Mesothelial cell of epicardium (in vitro differentiated cells): ENCODE measurements at regions not wholly inside any gene's neighbourhood (a gene's known extent, or its start where the extent isn't known, plus 50 kb on each side); places are given as distances from the start of the nearest gene placed in this dataset.

Source experiments
- DNase-seq, 2 experiments: peaks; one replicate each; pipeline ENCODE4 v3.0.0; 2021; ENCODE audit warnings: low spot score in 2 of 2; ENCODE audit not compliant: unreplicated experiment in 2 of 2
- H3K27ac Mint-ChIP-seq: 2 replicates; pipeline ENCODE4 v1.8.0; 2021; ENCODE audit warnings: mixed read lengths
- H3K27me3 Mint-ChIP-seq: 2 replicates; pipeline ENCODE4 v1.8.0; 2021; ENCODE audit warnings: low read depth, mixed read lengths
- H3K36me3 Mint-ChIP-seq: 2 replicates; pipeline ENCODE4 v1.8.0; 2021; ENCODE audit warnings: mixed read lengths
- H3K4me1 Mint-ChIP-seq: 2 replicates; pipeline ENCODE4 v1.8.0; 2021; ENCODE audit warnings: mixed read lengths
- H3K4me3 Mint-ChIP-seq: 2 replicates; pipeline ENCODE4 v1.8.0; 2021; ENCODE audit warnings: mild to moderate bottlenecking, moderate library complexity, mixed read lengths
- H3K9me3 Mint-ChIP-seq: 2 replicates; pipeline ENCODE4 v1.8.0; 2021; ENCODE audit warnings: mixed read lengths
- TF ChIP-seq, protein P1 (sequence below): fragments of 200-600 bp; sonication (generic); IDR thresholded peaks from one replicate; pipeline ENCODE4 v1.5.0; 2021; ENCODE audit warnings: antibody characterized with exemption; ENCODE audit not compliant: unreplicated experiment

DNA sequence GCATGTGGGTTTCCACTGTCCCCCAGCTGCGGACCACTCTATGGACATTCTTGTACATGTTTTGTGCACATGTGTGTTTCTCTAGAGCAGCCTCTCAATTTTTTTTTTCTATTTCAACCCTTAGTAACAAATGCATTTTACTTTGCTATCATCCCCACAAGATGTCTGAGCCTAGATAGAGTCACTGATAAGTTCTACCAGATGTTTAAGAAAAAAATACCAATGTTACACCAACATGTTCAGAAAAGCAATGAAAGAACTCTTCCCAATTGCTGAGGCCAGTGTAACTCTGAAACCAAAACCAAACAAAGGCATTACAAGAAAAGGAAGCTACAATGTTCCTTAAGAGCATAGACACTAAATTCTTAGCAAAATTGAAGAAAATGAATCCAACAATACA lies 218.5 kb downstream of the CXCL12 start:
- H3K27me3 Mint-ChIP-seq = no peaks in the 10 kb centered on the region
- no peaks in the 10 kb centered on the region for H3K9me3 Mint-ChIP-seq
- no peak overlapping the region for H3K4me3 Mint-ChIP-seq
- no peaks in the 10 kb centered on the region for H3K36me3 Mint-ChIP-seq
- TF ChIP-seq, protein P1, sequence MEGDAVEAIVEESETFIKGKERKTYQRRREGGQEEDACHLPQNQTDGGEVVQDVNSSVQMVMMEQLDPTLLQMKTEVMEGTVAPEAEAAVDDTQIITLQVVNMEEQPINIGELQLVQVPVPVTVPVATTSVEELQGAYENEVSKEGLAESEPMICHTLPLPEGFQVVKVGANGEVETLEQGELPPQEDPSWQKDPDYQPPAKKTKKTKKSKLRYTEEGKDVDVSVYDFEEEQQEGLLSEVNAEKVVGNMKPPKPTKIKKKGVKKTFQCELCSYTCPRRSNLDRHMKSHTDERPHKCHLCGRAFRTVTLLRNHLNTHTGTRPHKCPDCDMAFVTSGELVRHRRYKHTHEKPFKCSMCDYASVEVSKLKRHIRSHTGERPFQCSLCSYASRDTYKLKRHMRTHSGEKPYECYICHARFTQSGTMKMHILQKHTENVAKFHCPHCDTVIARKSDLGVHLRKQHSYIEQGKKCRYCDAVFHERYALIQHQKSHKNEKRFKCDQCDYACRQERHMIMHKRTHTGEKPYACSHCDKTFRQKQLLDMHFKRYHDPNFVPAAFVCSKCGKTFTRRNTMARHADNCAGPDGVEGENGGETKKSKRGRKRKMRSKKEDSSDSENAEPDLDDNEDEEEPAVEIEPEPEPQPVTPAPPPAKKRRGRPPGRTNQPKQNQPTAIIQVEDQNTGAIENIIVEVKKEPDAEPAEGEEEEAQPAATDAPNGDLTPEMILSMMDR = no peak
- H3K27ac Mint-ChIP-seq = no peak overlapping the region
- no peak for DNase-seq
- peaks cover 23% of the 10 kb centered on the region for H3K4me1 Mint-ChIP-seq

DNA sequence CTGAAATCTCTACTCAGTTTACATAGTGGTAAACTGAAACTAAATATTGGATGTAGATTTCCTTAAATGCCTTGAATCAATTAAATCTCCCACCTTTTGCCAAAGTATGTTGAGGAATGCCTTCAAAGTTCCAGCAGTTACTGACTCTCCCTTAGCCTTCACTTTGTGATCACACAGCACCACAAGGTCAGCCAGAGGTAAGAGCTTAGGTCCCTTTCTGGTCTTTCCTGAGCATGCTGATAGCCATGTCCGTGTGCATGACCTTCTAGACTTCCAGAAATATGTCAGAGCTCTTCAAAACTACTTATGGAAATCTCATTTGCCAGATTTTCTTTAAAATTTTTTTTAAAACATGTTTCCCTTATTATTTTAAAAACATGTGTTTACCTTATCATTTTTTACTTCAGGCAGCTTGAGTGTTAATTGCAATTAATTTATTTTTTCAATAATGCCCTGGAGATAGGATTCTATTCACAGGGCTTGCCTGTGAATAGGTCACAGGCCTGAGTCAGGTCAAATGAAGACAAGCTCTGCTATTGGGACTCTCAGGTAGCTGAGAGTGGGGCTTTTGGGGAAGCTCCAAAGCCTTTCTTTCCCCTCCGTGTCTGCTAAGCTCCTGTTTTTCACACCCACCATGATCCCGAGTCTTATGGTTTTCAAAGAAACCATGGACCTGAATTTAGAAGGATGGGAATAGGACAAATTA lies 220.5 kb downstream of the CXCL12 start:
- DNase-seq = no peak
- no peak overlapping the region for H3K4me3 Mint-ChIP-seq
- H3K36me3 Mint-ChIP-seq = no peaks in the 10 kb centered on the region
- H3K4me1 Mint-ChIP-seq = peaks cover 10% of the 10 kb centered on the region
- H3K9me3 Mint-ChIP-seq = no peaks in the 10 kb centered on the region
- no peaks in the 10 kb centered on the region for H3K27me3 Mint-ChIP-seq
- no peak overlapping the region for H3K27ac Mint-ChIP-seq
- TF ChIP-seq, protein P1 = no peak

DNA sequence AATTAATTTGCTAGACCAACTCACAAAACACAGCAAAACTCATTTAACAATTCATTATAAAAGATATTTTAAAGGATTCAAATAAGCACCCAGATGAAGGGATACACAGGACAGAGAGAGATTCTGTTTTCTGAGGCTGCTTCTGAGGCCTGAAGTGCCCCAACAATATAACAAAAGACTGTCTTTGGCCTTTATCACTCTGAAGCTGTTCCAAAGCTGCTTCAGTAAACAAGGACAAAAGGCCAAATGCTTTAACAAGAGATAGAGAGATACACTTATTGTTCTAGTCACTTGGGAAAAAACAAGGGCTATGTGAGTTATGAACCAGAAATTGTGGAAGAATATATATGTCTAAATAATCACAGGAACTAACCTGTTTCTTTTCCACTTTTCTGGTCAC lies 223.7 kb downstream of the CXCL12 start:
- Mint-ChIP-seq H3K4me3 (no peak overlapping the region), H3K36me3 (no peaks in the 10 kb centered on the region), H3K27ac (no peak overlapping the region), H3K27me3 (no peaks in the 10 kb centered on the region), H3K9me3 (peaks cover 20% of the 10 kb centered on the region), H3K4me1 (peaks cover 4% of the 10 kb centered on the region)
- DNase-seq = no peak
- TF ChIP-seq, protein P1 = no peak

DNA sequence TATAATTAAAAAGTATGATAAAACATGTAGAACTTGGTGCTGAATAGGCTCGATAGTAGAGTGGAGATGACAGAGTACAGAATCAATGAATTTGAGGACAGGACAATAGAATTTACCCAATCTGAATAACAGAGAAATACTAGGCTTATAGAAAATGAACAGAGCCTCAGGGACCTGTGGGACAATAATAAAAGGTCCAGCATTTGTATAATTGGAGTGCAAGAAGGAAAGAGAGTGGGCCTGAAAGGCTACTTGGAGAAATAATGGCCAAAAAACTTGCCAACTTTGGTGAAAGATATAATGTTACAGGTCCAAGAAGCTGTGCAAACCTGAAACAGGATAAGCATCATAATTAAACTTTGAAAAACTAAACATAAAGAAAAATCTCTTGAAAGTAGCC lies 227.3 kb downstream of the CXCL12 start:
- H3K36me3 Mint-ChIP-seq = no peaks in the 10 kb centered on the region

DNA sequence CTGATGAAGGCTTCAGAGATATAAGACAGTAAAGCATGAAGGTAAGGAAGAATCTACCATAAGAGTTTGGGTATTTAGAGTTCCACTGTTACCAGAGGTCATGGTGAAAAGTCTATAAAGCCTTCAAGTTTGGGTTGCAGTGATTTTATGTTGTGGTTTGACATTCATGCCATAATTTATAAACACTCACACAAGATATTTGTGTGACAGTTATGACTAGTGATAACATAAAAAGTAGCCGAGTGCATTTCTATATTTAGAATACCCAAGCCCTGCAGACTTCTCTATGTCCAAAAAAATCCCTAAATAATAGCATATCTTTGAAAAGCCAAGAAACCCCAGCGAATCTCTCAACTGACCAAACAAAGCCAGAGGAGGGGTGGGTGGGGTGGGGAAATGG lies 229.9 kb downstream of the CXCL12 start:
- H3K27me3 Mint-ChIP-seq = no peaks in the 10 kb centered on the region
- H3K4me1 Mint-ChIP-seq = no peaks in the 10 kb centered on the region
- peaks cover 47% of the 10 kb centered on the region for H3K9me3 Mint-ChIP-seq
- no peak overlapping the region for H3K27ac Mint-ChIP-seq
- no peak overlapping the region for H3K4me3 Mint-ChIP-seq
- TF ChIP-seq, protein P1 = no peak
- no peak for DNase-seq
- H3K36me3 Mint-ChIP-seq = peaks cover 3% of the 10 kb centered on the region

More for the DNA sequence above, 227.3 kb downstream of the CXCL12 start:
- no peak for DNase-seq
- H3K27me3 Mint-ChIP-seq = no peaks in the 10 kb centered on the region
- peaks cover 32% of the 10 kb centered on the region for H3K9me3 Mint-ChIP-seq
- H3K4me3 Mint-ChIP-seq = no peak overlapping the region
- TF ChIP-seq, protein P1 = no peak
- H3K27ac Mint-ChIP-seq = no peak overlapping the region
- no peaks in the 10 kb centered on the region for H3K4me1 Mint-ChIP-seq
